AG09309 (cell line): ENCODE measurements at regions not wholly inside any gene's neighbourhood (a gene's known extent, or its start where the extent isn't known, plus 50 kb on each side); places are given as distances from the start of the nearest gene placed in this dataset.

Experiments
- DNase-seq: peaks from one replicate; pipeline ENCODE4 v3.0.0-alpha.2; 2010; ENCODE audit warnings: low read depth
- H3K4me3 ChIP-seq: 2 replicates; pipeline ENCODE4 v1.5.1; 2011; ENCODE audit warnings: mild to moderate bottlenecking, low read depth, low read length, moderate library complexity; ENCODE audit not compliant: control insufficient read depth
- CTCF ChIP-seq: IDR thresholded peaks from 2 replicates; pipeline ENCODE4 v1.5.1; 2011; ENCODE audit warnings: mild to moderate bottlenecking, low read depth, low read length, inconsistent platforms; ENCODE audit not compliant: insufficient read depth, control insufficient read depth; ENCODE audit errors: missing control alignments

GRCh38 chr18:38038242-38038641 lies 472.6 kb upstream of the CELF4 start:
- no peak overlapping the region for H3K4me3 ChIP-seq
- TF ChIP-seq CTCF: no peak
- no peak for DNase-seq

- TF ChIP-seq CTCF: no peak
- DNase-seq: no peak
- H3K4me3 ChIP-seq: no peak overlapping the region
Measured at GRCh38 chr18:38035193-38035592, 469.6 kb upstream of the CELF4 start.

- H3K4me3 ChIP-seq: no peak overlapping the region
- DNase-seq: no peak
- TF ChIP-seq CTCF: no peak
Measured at GRCh38 chr18:38033282-38033681, 467.7 kb upstream of the CELF4 start.

- TF ChIP-seq CTCF: no peak
- H3K4me3 ChIP-seq: no peak overlapping the region
- no peak for DNase-seq
Measured at GRCh38 chr18:38032516-38032915, 466.9 kb upstream of the CELF4 start.

GRCh38 chr18:38028946-38029345 lies 463.3 kb upstream of the CELF4 start:
- no peak for DNase-seq
- no peak for TF ChIP-seq CTCF
- no peak overlapping the region for H3K4me3 ChIP-seq

GRCh38 chr18:38025433-38026038 lies 459.9 kb upstream of the CELF4 start:
- DNase-seq: no peak
- no peak for TF ChIP-seq CTCF
- H3K4me3 ChIP-seq: no peak overlapping the region

- H3K4me3 ChIP-seq: no peak overlapping the region
- no peak for DNase-seq
- no peak for TF ChIP-seq CTCF
Measured at GRCh38 chr18:38023871-38024270, 458.3 kb upstream of the CELF4 start.
